H1 (cell line): ENCODE measurements at regions not wholly inside any gene's neighbourhood (a gene's known extent, or its start where the extent isn't known, plus 50 kb on each side); places are given as distances from the start of the nearest gene placed in this dataset.

Experiments used
- CTCF ChIA-PET: fragments of 300-600 bp; sonication (Branson Sonifier 250); formaldehyde crosslinking; loops from one replicate; lab custom pipeline; 2021; ENCODE audit not compliant: partially characterized antibody; lab: Charles Lee
- POLR2A ChIA-PET: fragments of 300-600 bp; sonication (Branson Sonifier 250); formaldehyde crosslinking; loops from one replicate; lab custom pipeline; 2021; ENCODE audit warnings: inconsistent platforms; ENCODE audit not compliant: partially characterized antibody; lab: Charles Lee
- DNase-seq, 2 experiments: peaks; one replicate each; pipeline versions ENCODE4 v3.0.0 to v3.0.0-alpha.2; 2010 to 2022; ENCODE audit warnings: low spot score in 2 of 2, low read depth in 1 of 2, mixed read lengths in 1 of 2
- FAIRE-seq: peaks from 2 replicates; lab custom pipeline; 2011; peaks lifted over from hg19 to GRCh38; lab: Jason Lieb, UNC
- H2AFZ ChIP-seq: 2 replicates; pipeline ENCODE4 v1.8.1; 2012; ENCODE audit warnings: low read length, inconsistent platforms
- H2AK5ac ChIP-seq: 2 replicates; pipeline ENCODE4 v1.6.1; 2013; ENCODE audit warnings: low read depth, low read length
- H2BK120ac ChIP-seq: replicated peaks from 2 replicates; pipeline ENCODE3; 2013; ENCODE audit warnings: low read depth, low read length, inconsistent platforms
- H2BK12ac ChIP-seq: 2 replicates; pipeline ENCODE4 v1.6.1; 2013; ENCODE audit warnings: low read depth, low read length
- H2BK15ac ChIP-seq: 2 replicates; pipeline ENCODE4 v1.6.1; 2013; ENCODE audit warnings: low read length
- H2BK20ac ChIP-seq: 2 replicates; pipeline ENCODE4 v1.6.1; 2013; ENCODE audit warnings: low read length
- H2BK5ac ChIP-seq: 2 replicates; pipeline ENCODE4 v1.6.1; 2013; ENCODE audit warnings: low read depth, low read length
- H3K14ac ChIP-seq: 2 replicates; pipeline ENCODE4 v1.6.1; 2013; ENCODE audit warnings: inconsistent platforms; ENCODE audit not compliant: insufficient read length
- H3K18ac ChIP-seq: 2 replicates; pipeline ENCODE4 v1.6.1; 2013; ENCODE audit warnings: low read length; ENCODE audit errors: extremely low read depth
- H3K23ac ChIP-seq: 2 replicates; pipeline ENCODE4 v1.6.1; 2013; ENCODE audit warnings: inconsistent platforms; ENCODE audit not compliant: insufficient read length
- H3K23me2 ChIP-seq: 2 replicates; pipeline ENCODE4 v1.6.1; 2013; ENCODE audit warnings: low read depth, low read length
- H3K27ac ChIP-seq: 2 replicates; pipeline ENCODE4 v1.6.1; 2011; ENCODE audit warnings: low read depth, low read length, inconsistent platforms
- H3K27me3 ChIP-seq, 4 experiments: replicated peaks in 1 of 4; 1 replicate in 1 of 4; 2 replicates in 3 of 4; pipeline versions ENCODE4 v1.6.1 to v1.8.1; 2011 to 2013; ENCODE audit warnings: low read length in 3 of 4, mild to moderate bottlenecking in 3 of 4, inconsistent platforms in 2 of 4, mixed read lengths in 2 of 4, moderate library complexity in 1 of 4; ENCODE audit not compliant: control insufficient read depth in 3 of 4, insufficient read depth in 3 of 4; ENCODE audit errors: extremely low read depth in 1 of 4
- H3K36me3 ChIP-seq, 4 experiments: 2 replicates each; pipeline versions ENCODE4 v1.6.1 to v1.8.1; 2011 to 2013; ENCODE audit warnings: mild to moderate bottlenecking in 4 of 4, low read length in 3 of 4, moderate library complexity in 2 of 4, control low read depth in 1 of 4, inconsistent platforms in 1 of 4; ENCODE audit not compliant: insufficient read depth in 4 of 4, control insufficient read depth in 2 of 4
- H3K4ac ChIP-seq: replicated peaks from 2 replicates; pipeline ENCODE3; 2013; ENCODE audit warnings: low read length, low read depth, mixed read lengths, inconsistent platforms; ENCODE audit not compliant: insufficient read length
- H3K4me1 ChIP-seq, 4 experiments: replicated peaks in 1 of 4; 1 replicate in 1 of 4; 2 replicates in 3 of 4; pipeline versions ENCODE4 v1.6.1 to v1.8.1; 2011 to 2013; ENCODE audit warnings: low read length in 3 of 4, inconsistent platforms in 2 of 4, mixed read lengths in 1 of 4; ENCODE audit not compliant: insufficient read depth in 4 of 4, control insufficient read depth in 3 of 4
- H3K4me2 ChIP-seq, 2 experiments: 2 replicates each; pipeline versions ENCODE4 v1.6.1 to v1.8.1; 2011 to 2013; ENCODE audit warnings: low read depth in 2 of 2, low read length in 2 of 2, control low read depth in 1 of 2, inconsistent platforms in 1 of 2, mild to moderate bottlenecking in 1 of 2; ENCODE audit not compliant: insufficient read depth in 1 of 2
- H3K4me3 ChIP-seq, 4 experiments: fragments of 200-600, 300-600 bp in 1 of 4; sonication (generic), shearing (Covaris generic), sonication (Bioruptor Twin) in 1 of 4; 2 replicates each; pipeline versions ENCODE4 v1.5.1 to v1.8.1; 2011 to 2016; ENCODE audit warnings: low read length in 4 of 4, low read depth in 3 of 4, control low read depth in 2 of 4, inconsistent platforms in 2 of 4, mild to moderate bottlenecking in 2 of 4, mixed read lengths in 1 of 4, moderate library complexity in 1 of 4; ENCODE audit not compliant: insufficient read depth in 2 of 4; ENCODE audit errors: extremely low read depth in 1 of 4
- H3K56ac ChIP-seq: replicated peaks from 2 replicates; pipeline ENCODE3; 2013; ENCODE audit warnings: low read depth, mild to moderate bottlenecking, mixed read lengths, low read length, inconsistent platforms; ENCODE audit not compliant: insufficient read length
- H3K79me1 ChIP-seq: 2 replicates; pipeline ENCODE4 v1.6.1; 2013; ENCODE audit warnings: low read depth, low read length, control low read depth
- H3K79me2 ChIP-seq, 2 experiments: 2 replicates each; pipeline versions ENCODE4 v1.6.1 to v1.8.1; 2012 to 2013; ENCODE audit warnings: low read length in 2 of 2, mild to moderate bottlenecking in 2 of 2, inconsistent platforms in 1 of 2; ENCODE audit not compliant: insufficient read depth in 2 of 2, control insufficient read depth in 1 of 2
- H3K9ac ChIP-seq, 4 experiments: replicated peaks in 1 of 4; 1 replicate in 1 of 4; 2 replicates in 3 of 4; pipeline versions ENCODE4 v1.6.1 to v1.8.1; 2011 to 2013; ENCODE audit warnings: low read depth in 3 of 4, low read length in 3 of 4, control low read depth in 2 of 4, mild to moderate bottlenecking in 2 of 4, moderate library complexity in 2 of 4, inconsistent platforms in 1 of 4; ENCODE audit errors: extremely low read depth in 1 of 4
- H3K9me3 ChIP-seq, 2 experiments: 2 replicates each; pipeline versions ENCODE4 v1.6.1 to v1.8.1; 2012 to 2013; ENCODE audit warnings: mild to moderate bottlenecking in 2 of 2, moderate library complexity in 2 of 2, control low read depth in 1 of 2, inconsistent platforms in 1 of 2, low read depth in 1 of 2, low read length in 1 of 2, mixed read lengths in 1 of 2; ENCODE audit not compliant: insufficient read depth in 2 of 2
- H4K20me1 ChIP-seq, 2 experiments: replicated peaks in 1 of 2; 2 replicates each; pipeline versions ENCODE3 to v1.8.1; 2011 to 2013; ENCODE audit warnings: inconsistent platforms in 2 of 2, low read length in 2 of 2, mild to moderate bottlenecking in 1 of 2; ENCODE audit not compliant: insufficient read depth in 2 of 2, control insufficient read depth in 1 of 2
- H4K5ac ChIP-seq: 2 replicates; pipeline ENCODE4 v1.6.1; 2013; ENCODE audit warnings: low read length, low read depth, mixed read lengths, inconsistent platforms; ENCODE audit not compliant: insufficient read length
- H4K8ac ChIP-seq: 2 replicates; pipeline ENCODE4 v1.8.0; 2013; ENCODE audit warnings: mild to moderate bottlenecking, moderate library complexity, low read length, inconsistent platforms; ENCODE audit not compliant: insufficient read depth; ENCODE audit errors: extremely low read depth
- H4K91ac ChIP-seq: replicated peaks from 2 replicates; pipeline ENCODE3; 2013; ENCODE audit warnings: low read length, mixed read lengths, inconsistent platforms; ENCODE audit not compliant: insufficient read length
- ATF2 ChIP-seq: IDR thresholded peaks from 2 replicates; pipeline ENCODE4 v1.6.1; 2012; ENCODE audit warnings: low read length, inconsistent platforms
- CBX5 ChIP-seq: fragments of 300-800, 300-1000 bp; sonication (generic); IDR thresholded peaks from 2 replicates; pipeline ENCODE4 v1.7.1; 2016; ENCODE audit warnings: antibody characterized with exemption, low read length, low read depth
- CREB1 ChIP-seq: IDR thresholded peaks from 2 replicates; pipeline ENCODE4 v1.6.1; 2012; ENCODE audit warnings: inconsistent platforms
- CTBP2 ChIP-seq: IDR thresholded peaks from 2 replicates; pipeline ENCODE4 v1.7.0; 2011; ENCODE audit warnings: borderline replicate concordance, mild to moderate bottlenecking, moderate library complexity, mixed read lengths, low read length; ENCODE audit not compliant: insufficient read depth, insufficient read length
- GTF2F1 ChIP-seq: IDR thresholded peaks from 2 replicates; pipeline ENCODE4 v1.6.1; 2012; ENCODE audit warnings: low read depth, low read length, improper control_type of control experiment, borderline replicate concordance
- HDAC2 ChIP-seq, 2 experiments: fragments of 300-600 bp in 1 of 2; sonication (generic) in 1 of 2; IDR thresholded peaks; 2 replicates each; pipeline ENCODE4 v1.6.1; 2011 to 2012; ENCODE audit warnings: low read depth in 2 of 2, low read length in 2 of 2, mild to moderate bottlenecking in 2 of 2, moderate library complexity in 2 of 2, borderline replicate concordance in 1 of 2, inconsistent platforms in 1 of 2
- HDAC6 ChIP-seq: IDR thresholded peaks from one replicate; pipeline ENCODE4 v1.7.1; 2012; ENCODE audit warnings: low read depth, mild to moderate bottlenecking, inconsistent platforms, low read length, moderate library complexity
- KDM5A ChIP-seq: fragments of 200-600 bp; IDR thresholded peaks from 2 replicates; pipeline ENCODE4 v1.7.1; 2012; ENCODE audit warnings: mild to moderate bottlenecking, low read length, inconsistent platforms, mixed read lengths
- NRF1 ChIP-seq: IDR thresholded peaks from 2 replicates; pipeline ENCODE4 v1.6.1; 2011; ENCODE audit warnings: mild to moderate bottlenecking, low read depth, low read length, improper control_type of control experiment
- RBBP5 ChIP-seq: IDR thresholded peaks from 2 replicates; pipeline ENCODE4 v1.7.1; 2012; ENCODE audit warnings: low read depth, mild to moderate bottlenecking, inconsistent platforms, low read length, moderate library complexity, borderline replicate concordance
- RXRA ChIP-seq: IDR thresholded peaks from 2 replicates; pipeline ENCODE4 v1.6.1; 2011; ENCODE audit warnings: low read depth, mild to moderate bottlenecking, low read length, moderate library complexity; ENCODE audit not compliant: insufficient read depth
- SIN3A ChIP-seq, 2 experiments: IDR thresholded peaks in 1 of 2; conservative IDR thresholded peaks in 1 of 2; 2 replicates each; pipeline ENCODE4 v1.6.1; 2011 to 2012; ENCODE audit warnings: low read length in 2 of 2, improper control_type of control experiment in 1 of 2, low read depth in 1 of 2, mild to moderate bottlenecking in 1 of 2
- YY1 ChIP-seq: IDR thresholded peaks from 2 replicates; pipeline ENCODE4 v1.6.1; 2011; ENCODE audit warnings: low read depth, mild to moderate bottlenecking, low read length
- WGBS, 2 experiments: shearing (Covaris generic) in 1 of 2; methylation state at CpG; one replicate each; pipeline versions ENCODE4 v1.1.6 to v1.1.7; 2013 to 2015; ENCODE audit warnings: low lambda C conversion rate in 2 of 2, mixed read lengths in 2 of 2, inconsistent platforms in 1 of 2, low coverage in 1 of 2, missing lambda C conversion rate in 1 of 2; ENCODE audit not compliant: insufficient replicate concordance in 2 of 2, insufficient coverage in 1 of 2, insufficient read length in 1 of 2; ENCODE audit errors: extremely low coverage in 1 of 2, missing lambda C conversion rate in 1 of 2; 5-methylcytosine and 5-hydroxymethylcytosine counted together

- Histone ChIP-seq H3K18ac (no peak overlapping the region), H2BK20ac (no peak overlapping the region), H3K4ac (no peak overlapping the region), H3K9me3 (no peaks in the 10 kb centered on the region), H3K79me1 (no peaks in the 10 kb centered on the region), H3K9ac (no peak overlapping the region), H3K79me2 (no peaks in the 10 kb centered on the region), H2BK120ac (no peak overlapping the region), H3K23me2 (no peaks in the 10 kb centered on the region), H3K14ac (no peak overlapping the region), H3K4me1 (no peaks in the 10 kb centered on the region), H3K4me2 (no peak overlapping the region), H2BK15ac (no peak overlapping the region), H3K23ac (no peak overlapping the region), H2AFZ (no peak overlapping the region), H4K5ac (no peak overlapping the region), H4K20me1 (no peaks in the 10 kb centered on the region), H2AK5ac (no peak overlapping the region), H4K91ac (no peak overlapping the region), H2BK12ac (no peak overlapping the region), H3K27me3 (no peaks in the 10 kb centered on the region), H2BK5ac (no peak overlapping the region), H3K36me3 (no peaks in the 10 kb centered on the region), H3K27ac (no peak overlapping the region), H3K4me3 (no peak overlapping the region), H4K8ac (no peak overlapping the region), H3K56ac (no peak overlapping the region)
- 90 to 100% methylated on average over 1 to 3 of the region's 4 CpGs for WGBS, 2 experiments
- POLR2A ChIA-PET, result no interaction called here
- DNase-seq, result no peak
- FAIRE-seq, result no peak
- CTCF ChIA-PET, result interaction anchor here (1.1 to 7.5 kb wide), 6 partner anchors 33 to 1194 kb away, joined by 3 to 37 read pairs (median 3); no protein-coding TSS in a partner anchor
- no peak for TF ChIP-seq HDAC6
- TF ChIP-seq NRF1, result no peak
- TF ChIP-seq CBX5, result no peak
- TF ChIP-seq YY1, result no peak
- TF ChIP-seq ATF2, result no peak
- TF ChIP-seq SIN3A (conservative IDR thresholded peaks at IDR 0.05 in 1 of 2, IDR thresholded peaks at IDR 0.05 in 1 of 2; ENCODE audit: low read depth in 1 of 2, low read length in 2 of 2), result no peak
- TF ChIP-seq RBBP5, result no peak
- no peak for TF ChIP-seq CREB1
- TF ChIP-seq RXRA, result no peak
- no peak for TF ChIP-seq CTBP2
- TF ChIP-seq HDAC2 (IDR thresholded peaks at IDR 0.05; ENCODE audit: borderline replicate concordance in 1 of 2, low read depth in 2 of 2, low read length in 2 of 2), result no peak
- TF ChIP-seq GTF2F1, result no peak
- TF ChIP-seq KDM5A, result no peak
Observed at GRCh38 chrX:20531667-20532066, 265.0 kb upstream of the RPS6KA3 start.
